Muscle of leg (tissue), 3 donors: ENCODE measurements at regions not wholly inside any gene's neighbourhood (a gene's known extent, or its start where the extent isn't known, plus 50 kb on each side); places are given as distances from the start of the nearest gene placed in this dataset.
"Not testable (repeated sequence)": the region's sequence is repeated elsewhere in the genome, so short reads cannot be mapped to it uniquely, and the experiment has no call there.

Source experiments
- DNase-seq: peaks from one replicate; pipeline ENCODE4 v3.0.0; 2013
- H3K27ac ChIP-seq: one replicate; pipeline ENCODE4 v1.5.1; 2013; ENCODE audit warnings: mild to moderate bottlenecking, low read length, control low read depth
- H3K27me3 ChIP-seq: one replicate; pipeline ENCODE4 v1.6.1; 2013; ENCODE audit warnings: low read length; ENCODE audit not compliant: control insufficient read depth, insufficient read depth
- H3K36me3 ChIP-seq: one replicate; pipeline ENCODE4 v1.6.1; 2013; ENCODE audit warnings: low read length; ENCODE audit not compliant: control insufficient read depth, insufficient read depth
- H3K4me1 ChIP-seq: one replicate; pipeline ENCODE4 v1.6.1; 2013; ENCODE audit warnings: low read length; ENCODE audit not compliant: control insufficient read depth, insufficient read depth
- H3K4me3 ChIP-seq: one replicate; pipeline ENCODE4 v1.5.1; 2013; ENCODE audit warnings: low read length, control low read depth
- H3K9me3 ChIP-seq: replicated peaks from 2 replicates; pipeline ENCODE4 v1.6.1; 2013; ENCODE audit warnings: low read depth, low read length; ENCODE audit not compliant: control insufficient read depth
- WGBS: methylation state at CpG from one replicate; pipeline ENCODE4 v1.1.5; 2013; ENCODE audit warnings: missing lambda C conversion rate; ENCODE audit not compliant: insufficient coverage; 5-methylcytosine and 5-hydroxymethylcytosine counted together

DNA sequence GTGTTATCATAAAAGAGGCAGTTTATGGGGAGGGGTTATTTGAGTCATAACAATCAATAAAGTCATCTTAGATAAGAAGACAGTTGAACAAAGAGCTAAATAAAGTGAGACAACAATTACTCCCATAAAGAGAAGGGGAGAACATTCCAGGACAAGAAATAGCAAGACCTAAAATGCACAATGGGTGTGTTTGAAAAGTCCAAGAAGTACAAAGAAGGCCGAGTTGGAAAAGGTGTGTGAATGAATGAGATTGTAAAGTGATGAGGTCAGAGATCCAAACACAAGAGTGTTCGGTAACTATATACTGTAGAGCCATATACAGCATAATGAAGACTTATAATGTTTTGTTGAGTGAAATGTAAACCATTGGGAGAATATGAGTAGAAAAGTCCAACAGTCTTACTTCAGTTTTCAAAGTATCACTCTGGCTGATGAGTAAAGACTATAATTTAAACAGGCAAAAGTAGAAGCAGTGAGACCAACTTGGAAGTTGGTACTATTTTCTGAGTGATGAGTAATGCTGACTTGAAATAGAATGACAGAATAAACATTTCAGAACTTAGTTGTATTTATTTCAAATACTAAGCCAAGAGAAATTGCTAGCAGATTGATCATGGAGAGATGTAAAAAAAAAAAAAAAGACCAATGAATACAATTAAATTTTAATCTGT is 868.7 kb upstream of the CDH9 start:
- no peak for DNase-seq
- H3K27me3 ChIP-seq, result no peaks in the 10 kb centered on the region
- no peak overlapping the region for H3K4me3 ChIP-seq
- no CpG with 5 or more reads among the region's 2 CpGs for WGBS
- no peak overlapping the region for H3K27ac ChIP-seq
- no peaks in the 10 kb centered on the region for H3K36me3 ChIP-seq
- no peaks in the 10 kb centered on the region for H3K4me1 ChIP-seq
- H3K9me3 ChIP-seq, result peaks cover 6% of the 10 kb centered on the region

DNA sequence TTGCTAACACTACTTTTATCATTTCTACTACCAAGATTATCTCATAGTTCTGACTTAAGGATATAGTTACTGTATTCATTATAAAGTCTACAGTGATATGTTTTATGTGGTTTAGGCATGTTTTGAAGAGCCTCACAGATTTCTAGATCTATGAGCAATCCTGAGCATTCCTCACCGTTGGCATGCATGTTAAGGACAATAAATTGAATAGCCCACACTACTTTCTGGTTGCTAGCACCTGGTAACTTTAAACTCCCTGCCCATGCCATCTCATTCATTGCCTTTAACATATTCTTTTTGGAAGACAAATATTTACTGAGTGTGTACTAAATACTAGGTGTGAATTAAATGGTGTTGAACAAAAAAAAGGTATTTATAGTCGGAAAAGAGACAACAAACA is 868.1 kb upstream of the CDH9 start:
- no peaks in the 10 kb centered on the region for H3K27me3 ChIP-seq
- H3K4me1 ChIP-seq, result no peaks in the 10 kb centered on the region
- no CpG with 5 or more reads among the region's 2 CpGs for WGBS

DNA sequence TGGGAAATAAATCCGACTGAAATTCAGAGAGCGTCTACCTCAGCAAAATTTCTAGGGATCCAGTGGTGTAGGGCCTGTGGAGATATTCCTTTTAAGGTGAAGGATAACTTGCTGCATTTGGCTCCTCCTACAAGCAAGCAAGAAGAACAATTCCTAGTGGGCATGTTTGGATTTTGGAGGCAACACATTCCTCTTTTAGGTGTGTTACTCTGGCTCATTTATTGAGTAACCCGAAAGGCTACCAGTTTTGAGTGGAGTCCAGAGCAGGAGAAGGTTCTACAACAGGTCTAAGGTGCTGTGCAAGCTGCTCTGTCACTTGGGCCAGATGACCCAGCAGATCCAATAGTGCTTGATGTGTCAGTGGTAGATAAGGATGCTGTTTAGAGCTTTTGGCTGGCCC is 862.4 kb upstream of the CDH9 start:
- peaks cover 6% of the 10 kb centered on the region for H3K9me3 ChIP-seq
- H3K36me3 ChIP-seq, result no peaks in the 10 kb centered on the region
- no peak for DNase-seq
- H3K27me3 ChIP-seq, result no peaks in the 10 kb centered on the region
- no peak overlapping the region for H3K27ac ChIP-seq
- no peak overlapping the region for H3K4me3 ChIP-seq
- WGBS, result 80% methylated on average over 3 of the region's 3 CpGs
- H3K4me1 ChIP-seq, result no peaks in the 10 kb centered on the region

More for the DNA sequence above, 868.1 kb upstream of the CDH9 start:
- DNase-seq, result no peak
- Histone ChIP-seq H3K36me3 (no peaks in the 10 kb centered on the region), H3K27ac (no peak overlapping the region), H3K9me3 (peaks cover 6% of the 10 kb centered on the region), H3K4me3 (no peak overlapping the region)

DNA sequence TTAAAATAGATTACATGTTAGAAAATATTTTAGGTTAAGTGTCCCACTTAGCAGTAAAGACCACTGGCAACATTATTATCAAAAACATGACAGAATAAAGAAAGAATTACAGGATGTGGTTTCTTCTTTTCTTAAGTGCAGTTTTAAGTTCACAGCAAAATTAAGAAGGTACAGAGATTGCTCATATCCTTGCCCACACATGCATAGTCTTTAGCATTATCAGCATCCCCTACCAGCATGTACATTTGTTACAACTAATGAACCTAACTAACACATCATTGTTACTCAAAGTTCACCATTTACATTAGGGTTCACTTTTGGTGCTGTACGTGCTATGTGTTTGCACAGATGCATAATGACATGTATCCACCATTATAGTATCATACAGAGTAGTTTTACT is 837.7 kb upstream of the CDH9 start:
- Histone ChIP-seq H3K27ac (no peak overlapping the region), H3K9me3 (peaks cover 11% of the 10 kb centered on the region), H3K4me3 (no peak overlapping the region), H3K4me1 (no peaks in the 10 kb centered on the region), H3K36me3 (no peaks in the 10 kb centered on the region), H3K27me3 (no peaks in the 10 kb centered on the region)
- no peak for DNase-seq
- WGBS, result no CpG with 5 or more reads among the region's 1 CpG

DNA sequence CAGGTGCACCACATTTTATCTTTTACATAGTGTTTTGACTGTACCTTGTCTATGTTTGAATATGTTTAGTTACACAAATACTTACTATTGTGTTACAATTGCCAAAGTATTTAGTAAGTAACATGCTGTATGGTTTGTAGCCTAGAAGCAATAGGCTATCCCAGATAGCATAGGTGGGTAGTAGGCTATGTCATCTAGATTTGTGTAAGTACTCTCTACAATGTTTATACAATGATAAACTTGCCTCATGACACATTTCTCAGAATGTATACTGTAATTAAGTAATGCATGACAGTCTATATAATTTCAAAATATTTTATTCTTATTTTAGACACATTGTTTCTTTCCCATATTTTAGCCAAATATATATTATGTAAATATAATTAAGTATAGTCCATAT is 836.8 kb upstream of the CDH9 start:
- no peak for DNase-seq
- Histone ChIP-seq H3K4me3 (no peak overlapping the region), H3K36me3 (no peaks in the 10 kb centered on the region), H3K4me1 (no peaks in the 10 kb centered on the region), H3K27me3 (no peaks in the 10 kb centered on the region), H3K27ac (no peak overlapping the region), H3K9me3 (peaks cover 13% of the 10 kb centered on the region)

DNA sequence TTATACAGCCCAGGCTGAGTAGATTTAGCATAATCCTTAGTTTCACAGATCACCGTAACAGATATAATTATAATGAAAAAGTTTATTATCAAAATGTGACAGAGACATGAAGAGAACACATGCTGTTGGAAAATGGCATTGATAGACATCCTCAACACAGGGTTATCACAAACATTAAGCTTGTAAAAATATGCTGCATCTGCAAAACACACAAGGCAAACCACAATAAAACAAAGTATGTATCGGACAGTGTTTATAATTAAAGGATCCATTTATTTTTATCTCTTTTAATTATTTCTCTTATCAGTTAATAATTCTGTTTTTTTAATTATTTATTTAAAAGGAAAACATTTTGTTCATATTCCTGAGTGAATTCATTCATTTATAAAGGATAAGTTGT is 829.9 kb upstream of the CDH9 start:
- Histone ChIP-seq H3K4me1 (no peaks in the 10 kb centered on the region), H3K4me3 (no peak overlapping the region), H3K9me3 (peaks cover 10% of the 10 kb centered on the region), H3K27me3 (no peaks in the 10 kb centered on the region), H3K36me3 (no peaks in the 10 kb centered on the region), H3K27ac (no peak overlapping the region)
- no CpG with 5 or more reads among the region's 2 CpGs for WGBS
- DNase-seq, result no peak

DNA sequence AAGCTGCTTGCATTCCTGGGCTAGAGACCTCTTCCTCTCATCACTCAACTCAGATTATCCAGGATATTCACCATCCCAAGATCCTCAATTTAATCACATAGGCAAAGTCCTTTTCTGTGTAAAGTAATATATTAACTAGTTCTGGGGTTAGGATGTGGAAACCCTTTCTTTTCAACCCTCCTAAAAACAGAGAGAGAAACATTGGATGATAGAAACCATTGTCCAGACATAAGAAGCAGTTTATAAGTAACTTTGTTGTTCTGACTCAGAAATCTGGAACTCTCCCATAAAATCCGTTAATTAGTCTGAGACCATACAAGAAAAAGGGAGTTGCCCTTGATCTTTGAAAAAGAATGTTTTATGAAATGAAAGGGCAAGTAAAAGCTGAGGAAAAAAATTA is 817.1 kb upstream of the CDH9 start:
- DNase-seq, result no peak
- no peak overlapping the region for H3K27ac ChIP-seq
- no CpG with 5 or more reads among the region's 1 CpG for WGBS
- no peaks in the 10 kb centered on the region for H3K27me3 ChIP-seq
- peaks cover 5% of the 10 kb centered on the region for H3K9me3 ChIP-seq
- H3K4me1 ChIP-seq, result no peaks in the 10 kb centered on the region
- no peak overlapping the region for H3K4me3 ChIP-seq
- H3K36me3 ChIP-seq, result no peaks in the 10 kb centered on the region

DNA sequence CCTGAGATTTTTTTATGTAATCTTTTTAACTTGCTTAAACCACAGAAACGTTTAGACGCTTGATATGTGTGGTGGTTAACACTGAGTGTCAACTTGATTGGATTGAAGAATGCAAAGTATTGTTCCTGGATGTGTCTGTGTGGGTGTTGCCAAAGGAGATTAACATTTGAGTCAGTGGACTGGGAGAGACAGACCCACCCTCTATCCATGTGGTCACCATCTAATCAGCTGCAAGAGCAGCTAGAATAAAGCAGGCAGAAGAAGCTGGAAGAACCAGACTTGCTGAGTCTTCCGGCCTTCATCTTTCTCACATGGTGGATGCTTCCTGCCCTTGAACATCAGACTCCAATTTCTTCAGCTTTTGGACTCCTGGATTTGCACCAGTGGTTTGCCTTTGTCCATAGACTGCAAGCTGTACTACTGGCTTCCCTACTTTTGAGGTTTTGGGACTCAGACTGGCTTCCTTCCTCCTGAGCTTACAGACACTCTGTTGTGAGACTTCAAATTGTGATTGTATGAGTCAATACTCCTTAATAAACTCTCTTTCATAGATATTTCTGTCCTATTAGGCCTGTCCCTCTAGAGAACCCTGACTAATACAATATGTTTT is 816.0 kb upstream of the CDH9 start:
- no peak for DNase-seq
- Histone ChIP-seq H3K9me3 (no peaks in the 10 kb centered on the region), H3K27me3 (no peaks in the 10 kb centered on the region), H3K27ac (no peak overlapping the region), H3K4me1 (no peaks in the 10 kb centered on the region), H3K4me3 (no peak overlapping the region), H3K36me3 (no peaks in the 10 kb centered on the region)
- WGBS, result 100% methylated on average over 1 of the region's 3 CpGs

DNA sequence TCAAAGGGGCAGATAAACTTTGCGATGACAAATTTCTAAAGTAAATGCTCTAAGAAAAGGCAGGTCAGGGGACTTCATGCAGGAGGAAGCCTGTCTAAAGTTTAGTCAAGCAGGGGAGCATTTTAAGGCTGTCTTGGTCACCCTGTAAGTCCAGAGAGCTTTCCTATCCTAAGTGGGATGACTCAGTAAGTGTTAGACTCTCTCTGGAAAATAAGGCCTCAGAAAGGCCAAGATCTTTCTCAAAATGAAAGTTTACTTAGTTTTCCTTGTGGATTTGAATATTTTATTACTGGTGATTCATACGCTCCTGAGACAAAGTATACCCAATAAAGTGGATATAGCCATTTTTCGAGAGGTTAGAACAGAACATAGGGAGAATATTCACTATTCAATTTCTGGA is 806.9 kb upstream of the CDH9 start:
- no peaks in the 10 kb centered on the region for H3K4me1 ChIP-seq
- no peak overlapping the region for H3K27ac ChIP-seq
- H3K4me3 ChIP-seq, result no peak overlapping the region
- no peak for DNase-seq
- H3K9me3 ChIP-seq, result no peaks in the 10 kb centered on the region
- no peaks in the 10 kb centered on the region for H3K36me3 ChIP-seq
- WGBS, result 100% methylated on average over 1 of the region's 3 CpGs
- H3K27me3 ChIP-seq, result no peaks in the 10 kb centered on the region

DNA sequence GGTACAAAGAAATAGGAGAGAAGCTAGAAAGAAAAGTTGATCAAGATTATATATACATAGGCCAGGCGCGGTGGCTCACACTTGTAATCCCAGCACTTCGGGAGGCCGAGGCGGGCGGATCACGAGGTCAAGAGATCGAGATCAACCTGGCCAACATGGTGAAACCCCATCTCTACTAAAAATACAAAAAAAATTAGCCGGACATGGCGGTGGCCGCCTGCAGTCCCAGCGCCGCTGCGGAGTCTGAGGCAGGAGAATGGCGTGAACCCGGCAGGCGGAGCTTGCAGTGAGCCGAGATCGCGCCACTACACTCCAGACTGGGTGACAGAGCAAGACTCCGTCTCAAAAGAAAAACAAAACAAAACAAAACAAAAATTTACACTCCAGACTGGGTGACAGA is 798.3 kb upstream of the CDH9 start:
- H3K9me3 ChIP-seq, DNase-seq, H3K4me3 ChIP-seq, H3K27ac ChIP-seq, H3K4me1 ChIP-seq, H3K27me3 ChIP-seq, H3K36me3 ChIP-seq: not testable (repeated sequence)
- WGBS, result no CpG with 5 or more reads among the region's 21 CpGs

DNA sequence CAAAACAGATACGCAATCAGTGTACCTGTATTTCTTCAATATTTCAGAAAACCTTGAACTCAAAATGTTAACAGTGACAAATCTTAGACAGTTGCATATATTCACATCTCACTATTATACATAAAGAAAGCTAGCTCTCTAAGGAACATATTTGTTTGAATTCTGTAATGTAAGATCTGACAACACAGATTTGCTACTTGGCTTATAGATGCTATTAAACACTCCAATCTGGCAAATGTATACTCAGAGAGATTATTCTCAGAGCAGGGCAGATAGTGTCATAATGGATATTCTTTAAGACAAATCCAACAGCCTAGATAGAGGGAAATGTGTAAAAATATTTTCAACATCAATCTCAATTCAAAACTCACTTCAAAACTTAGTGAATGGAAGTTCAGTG is 794.5 kb upstream of the CDH9 start:
- H3K9me3 ChIP-seq, result peaks cover 2% of the 10 kb centered on the region
- H3K36me3 ChIP-seq, result no peaks in the 10 kb centered on the region
- WGBS, result no CpG with 5 or more reads among the region's 1 CpG
- DNase-seq, result no peak
- H3K4me1 ChIP-seq, result no peaks in the 10 kb centered on the region
- H3K27me3 ChIP-seq, result no peaks in the 10 kb centered on the region
- no peak overlapping the region for H3K27ac ChIP-seq
- H3K4me3 ChIP-seq, result no peak overlapping the region
